HCT116 (cell line): ENCODE measurements at regions not wholly inside any gene's neighbourhood (a gene's known extent, or its start where the extent isn't known, plus 50 kb on each side); places are given as distances from the start of the nearest gene placed in this dataset.

ENCODE experiments used
- ATAC-seq: fragments of 200-7000 bp; cut with Tn5 transposase; 2 replicates; pipeline ENCODE4 v1.9.1; 2020; ENCODE audit warnings: mild to moderate bottlenecking, moderate library complexity
- BruUV-seq: library from RNA; stranded (reverse); fragments of 400-500 nt; replicated peaks from 2 replicates; lab custom pipeline; 2021; lab: Mats Ljungman, UMichigan
- CTCF ChIA-PET: fragments of 300-600 bp; sonication (Branson Sonifier 250); formaldehyde crosslinking; loops from one replicate; lab custom pipeline; 2021; ENCODE audit warnings: antibody characterized with exemption; lab: Charles Lee
- POLR2A ChIA-PET: fragments of 300-600, 350-600 bp; sonication (Branson Sonifier 250); formaldehyde crosslinking; loops from one replicate; lab custom pipeline; 2021; ENCODE audit warnings: antibody characterized with exemption; lab: Charles Lee
- RAD21 ChIA-PET, 2 experiments: fragments of 300-600 bp; sonication (Branson Sonifier 250); formaldehyde crosslinking; loops; one replicate each; lab custom pipeline; 2023; ENCODE audit warnings: low total read pairs in 2 of 2; ENCODE audit not compliant: uncharacterized antibody in 2 of 2, unreplicated experiment in 2 of 2, low non-redundant PET in 1 of 2; lab: Charles Lee
- DNase-seq: peaks from one replicate; pipeline ENCODE4 v3.0.0-alpha.2; 2010; ENCODE audit warnings: low read depth, low spot score
- H2AFZ ChIP-seq: fragments of 200-600 bp; shearing (Covaris generic), sonication (generic); 2 replicates; pipeline ENCODE4 v1.6.1; 2017; ENCODE audit warnings: low read depth, mixed run types, mixed read lengths, antibody characterized with exemption, low read length; ENCODE audit not compliant: poor library complexity, severe bottlenecking
- H3K27ac ChIP-seq: 2 replicates; pipeline ENCODE4 v1.5.1; 2012; ENCODE audit warnings: low read depth, low read length
- H3K27me3 ChIP-seq: fragments of 200-600 bp; sonication (generic); 2 replicates; pipeline ENCODE4 v1.6.1; 2016; ENCODE audit warnings: mixed run types, low read length, mixed read lengths; ENCODE audit not compliant: insufficient read depth
- H3K36me3 ChIP-seq, 2 experiments: fragments of 200-500 bp in 1 of 2; fragments of 200-600 bp in 1 of 2; sonication (Bioruptor generic) in 1 of 2; sonication (generic) in 1 of 2; 2 replicates each; pipeline versions ENCODE4 v1.5.1 to v1.6.1; 2014 to 2016; ENCODE audit warnings: low read length in 2 of 2, inconsistent platforms in 1 of 2, mixed read lengths in 1 of 2, mixed run types in 1 of 2; ENCODE audit not compliant: insufficient read depth in 2 of 2, control insufficient read depth in 1 of 2
- H3K4me1 ChIP-seq, 2 experiments: fragments of 200-600 bp in 1 of 2; sonication (generic) in 1 of 2; 2 replicates each; pipeline versions ENCODE4 v1.5.1 to v1.6.1; 2012 to 2017; ENCODE audit warnings: low read length in 2 of 2, inconsistent platforms in 1 of 2, mild to moderate bottlenecking in 1 of 2, mixed read lengths in 1 of 2, mixed run types in 1 of 2, moderate library complexity in 1 of 2; ENCODE audit not compliant: insufficient read depth in 2 of 2, control insufficient read depth in 1 of 2
- H3K4me2 ChIP-seq: fragments of 200-600 bp; sonication (generic); 2 replicates; pipeline ENCODE4 v1.6.1; 2017; ENCODE audit warnings: mixed run types, low read length, mixed read lengths
- H3K4me3 ChIP-seq, 2 experiments: fragments of 200-600 bp in 1 of 2; sonication (generic) in 1 of 2; replicated peaks in 1 of 2; 2 replicates each; pipeline ENCODE4 v1.5.1; 2011 to 2016; ENCODE audit warnings: low read length in 2 of 2, control low read depth in 1 of 2, low read depth in 1 of 2, mild to moderate bottlenecking in 1 of 2, mixed read lengths in 1 of 2, mixed run types in 1 of 2
- H3K79me2 ChIP-seq: fragments of 200-600 bp; sonication (generic); 2 replicates; pipeline ENCODE4 v1.6.1; 2017; ENCODE audit warnings: mild to moderate bottlenecking, mixed run types, low read length, moderate library complexity, mixed read lengths; ENCODE audit not compliant: insufficient read depth
- H3K9ac ChIP-seq: fragments of 200-600 bp; sonication (generic); 2 replicates; pipeline ENCODE4 v1.6.1; 2016; ENCODE audit warnings: low read length, mixed read lengths
- H3K9me2 ChIP-seq: fragments of 200-600 bp; sonication (generic), shearing (Covaris generic); 2 replicates; pipeline ENCODE4 v1.6.1; 2017; ENCODE audit warnings: mixed run types, mild to moderate bottlenecking, moderate library complexity; ENCODE audit not compliant: insufficient read depth
- H3K9me3 ChIP-seq, 2 experiments: fragments of 200-500 bp in 1 of 2; fragments of 200-600 bp in 1 of 2; sonication (Bioruptor generic) in 1 of 2; sonication (generic) in 1 of 2; 2 replicates each; pipeline ENCODE4 v1.6.1; 2014 to 2017; ENCODE audit warnings: low read length in 2 of 2, mixed read lengths in 2 of 2, inconsistent platforms in 1 of 2, low read depth in 1 of 2, mild to moderate bottlenecking in 1 of 2, mixed run types in 1 of 2, moderate library complexity in 1 of 2; ENCODE audit not compliant: control insufficient read depth in 1 of 2, insufficient read depth in 1 of 2
- H4K20me1 ChIP-seq: fragments of 200-600 bp; sonication (generic), shearing (Covaris generic); 2 replicates; pipeline ENCODE4 v1.6.1; 2017; ENCODE audit warnings: mixed run types, mild to moderate bottlenecking, moderate library complexity; ENCODE audit not compliant: insufficient read depth
- ATF3 ChIP-seq: IDR thresholded peaks from 2 replicates; pipeline ENCODE4 v1.6.1; 2012
- EZH2phosphoT487 ChIP-seq: fragments of 200-600 bp; IDR thresholded peaks from 2 replicates; pipeline ENCODE4 v1.6.1; 2018; ENCODE audit warnings: antibody characterized with exemption, borderline replicate concordance
- FOSL1 ChIP-seq: IDR thresholded peaks from 2 replicates; pipeline ENCODE4 v1.6.1; 2012; ENCODE audit warnings: low read depth
- SP1 ChIP-seq: IDR thresholded peaks from 2 replicates; pipeline ENCODE4 v1.6.1; 2012; ENCODE audit warnings: low read depth
- ZFX ChIP-seq: fragments of 450-650 bp; IDR thresholded peaks from 2 replicates; pipeline ENCODE4 v1.6.1; 2017
- intact Hi-C: fragments of 100-400 bp; cut with micrococcal nuclease; formaldehyde crosslinking; loops from 2 replicates; pipeline ENCODE4 v1.10.0; 2022
- TF ChIP-seq, protein P1 (sequence below): IDR thresholded peaks from 2 replicates; pipeline ENCODE4 v1.6.1; 2012; ENCODE audit warnings: low read depth

DNA sequence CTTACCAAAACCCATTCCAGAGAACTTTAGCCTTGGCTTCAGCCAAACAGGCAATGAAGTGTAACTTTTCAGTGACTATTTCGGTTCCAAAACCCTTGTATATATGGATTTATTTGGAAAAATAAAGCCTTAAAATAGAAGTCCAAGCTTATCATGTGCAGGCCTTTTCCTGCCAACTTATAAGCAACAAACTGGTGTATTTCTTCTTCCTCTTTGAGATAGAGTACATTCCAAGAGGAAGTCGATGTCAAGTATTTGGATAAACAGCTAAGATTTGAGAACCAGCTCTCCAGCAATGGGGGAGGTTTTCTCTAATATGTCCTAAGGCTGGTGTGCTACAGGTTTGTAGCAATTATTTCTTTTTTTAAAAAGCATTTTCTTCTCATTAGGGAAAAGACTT, 407.8 kb downstream of the DUSP10 start (continued):
- TF ChIP-seq, protein P1, sequence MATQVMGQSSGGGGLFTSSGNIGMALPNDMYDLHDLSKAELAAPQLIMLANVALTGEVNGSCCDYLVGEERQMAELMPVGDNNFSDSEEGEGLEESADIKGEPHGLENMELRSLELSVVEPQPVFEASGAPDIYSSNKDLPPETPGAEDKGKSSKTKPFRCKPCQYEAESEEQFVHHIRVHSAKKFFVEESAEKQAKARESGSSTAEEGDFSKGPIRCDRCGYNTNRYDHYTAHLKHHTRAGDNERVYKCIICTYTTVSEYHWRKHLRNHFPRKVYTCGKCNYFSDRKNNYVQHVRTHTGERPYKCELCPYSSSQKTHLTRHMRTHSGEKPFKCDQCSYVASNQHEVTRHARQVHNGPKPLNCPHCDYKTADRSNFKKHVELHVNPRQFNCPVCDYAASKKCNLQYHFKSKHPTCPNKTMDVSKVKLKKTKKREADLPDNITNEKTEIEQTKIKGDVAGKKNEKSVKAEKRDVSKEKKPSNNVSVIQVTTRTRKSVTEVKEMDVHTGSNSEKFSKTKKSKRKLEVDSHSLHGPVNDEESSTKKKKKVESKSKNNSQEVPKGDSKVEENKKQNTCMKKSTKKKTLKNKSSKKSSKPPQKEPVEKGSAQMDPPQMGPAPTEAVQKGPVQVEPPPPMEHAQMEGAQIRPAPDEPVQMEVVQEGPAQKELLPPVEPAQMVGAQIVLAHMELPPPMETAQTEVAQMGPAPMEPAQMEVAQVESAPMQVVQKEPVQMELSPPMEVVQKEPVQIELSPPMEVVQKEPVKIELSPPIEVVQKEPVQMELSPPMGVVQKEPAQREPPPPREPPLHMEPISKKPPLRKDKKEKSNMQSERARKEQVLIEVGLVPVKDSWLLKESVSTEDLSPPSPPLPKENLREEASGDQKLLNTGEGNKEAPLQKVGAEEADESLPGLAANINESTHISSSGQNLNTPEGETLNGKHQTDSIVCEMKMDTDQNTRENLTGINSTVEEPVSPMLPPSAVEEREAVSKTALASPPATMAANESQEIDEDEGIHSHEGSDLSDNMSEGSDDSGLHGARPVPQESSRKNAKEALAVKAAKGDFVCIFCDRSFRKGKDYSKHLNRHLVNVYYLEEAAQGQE = no peak
- TF ChIP-seq SP1 (no peak), ATF3 (no peak), FOSL1 (no peak)

DNA sequence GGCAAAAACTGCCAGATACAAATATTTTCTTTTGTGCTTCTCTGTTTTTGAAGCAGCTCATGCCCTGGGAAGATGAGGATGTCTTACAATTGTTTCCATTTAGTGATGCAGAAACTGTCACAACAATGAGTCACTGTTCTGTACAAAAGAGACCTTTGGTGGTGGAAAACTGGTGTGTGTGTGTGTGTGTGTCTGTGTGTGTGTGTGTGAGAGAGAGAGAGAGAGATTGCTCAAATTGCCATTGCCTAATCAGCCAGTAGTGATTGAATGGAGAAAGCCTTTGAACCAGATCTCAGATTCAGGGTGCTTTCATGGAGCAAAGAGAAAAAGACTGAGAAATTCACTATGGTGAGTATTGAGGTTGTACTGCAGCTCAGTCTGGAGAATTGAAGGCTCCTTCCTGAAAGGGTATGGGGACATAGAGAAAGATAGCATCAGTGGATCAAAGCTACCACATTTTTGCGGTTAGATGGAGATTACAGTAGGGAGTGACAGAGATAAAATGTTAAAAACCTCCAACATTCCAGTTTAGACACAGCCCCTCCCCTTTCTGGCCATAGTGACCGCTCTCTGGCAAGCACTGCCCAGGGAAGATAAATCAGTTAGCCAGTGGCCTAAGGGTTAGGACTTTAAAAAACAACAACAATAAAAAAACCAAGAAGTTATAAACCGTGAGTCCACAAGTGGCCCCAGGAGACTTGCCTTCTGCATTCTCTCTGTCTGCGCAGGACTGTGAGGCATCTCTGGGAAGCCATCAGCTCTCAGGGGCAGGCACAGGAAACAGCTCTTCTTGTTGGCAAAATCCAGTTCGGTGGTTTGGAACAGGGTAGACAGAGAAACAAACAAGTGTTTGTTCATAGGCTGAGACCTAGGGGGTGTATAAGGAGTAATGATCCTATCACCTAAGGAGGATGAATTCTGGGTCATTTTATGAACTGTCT, 406.5 kb downstream of the DUSP10 start:
- intact Hi-C loops = no loop called here

More for the DNA sequence above, 406.5 kb downstream of the DUSP10 start:
- Histone ChIP-seq H2AFZ (peak overlapping the region; percentile 42), H3K27me3 (no peaks in the 10 kb centered on the region), H4K20me1 (no peaks in the 10 kb centered on the region), H3K27ac (no peak overlapping the region)
- ATAC-seq = peak; percentile 84
- no TSS peak for BruUV-seq
- DNase-seq = no peak
- POLR2A ChIA-PET = no interaction called here
- CTCF ChIA-PET = no interaction called here
- RAD21 ChIA-PET = no interaction called here
- TF ChIP-seq FOSL1 (no peak), EZH2phosphoT487 (no peak), ZFX (no peak)
- TF ChIP-seq, all 23 proteins: peak for 0
- Histone ChIP-seq H3K79me2 (no peaks in the 10 kb centered on the region), H3K9me2 (no peaks in the 10 kb centered on the region; the same call in 1 of the 2 replicates), H3K9ac (no peak overlapping the region), H3K4me1 (peaks cover 5 to 15% of the 10 kb centered on the region in 2 experiments; a peak in 3 of 4 replicates), H3K9me3 (no peaks in the 10 kb centered on the region), H3K36me3 (no peaks in the 10 kb centered on the region), H3K4me3 (no peak overlapping the region), H3K4me2 (peak overlapping the region; percentile 47)
